ENCODE measurements at regions not wholly inside any gene's neighbourhood (a gene's known extent, or its start where the extent isn't known, plus 50 kb on each side); places are given as distances from the start of the nearest gene placed in this dataset.
"Not testable (repeated sequence)": the region's sequence is repeated elsewhere in the genome, so short reads cannot be mapped to it uniquely, and the experiment has no call there.

- DNase-seq (ENCODE audit: low read depth): no peak
Measured at GRCh38 chr16:61194573-61194972, 841.7 kb downstream of the CDH8 start.

GRCh38 chr16:61182391-61182790 is 853.8 kb downstream of the CDH8 start:
- DNase-seq (ENCODE audit: low read depth): no peak

DNA sequence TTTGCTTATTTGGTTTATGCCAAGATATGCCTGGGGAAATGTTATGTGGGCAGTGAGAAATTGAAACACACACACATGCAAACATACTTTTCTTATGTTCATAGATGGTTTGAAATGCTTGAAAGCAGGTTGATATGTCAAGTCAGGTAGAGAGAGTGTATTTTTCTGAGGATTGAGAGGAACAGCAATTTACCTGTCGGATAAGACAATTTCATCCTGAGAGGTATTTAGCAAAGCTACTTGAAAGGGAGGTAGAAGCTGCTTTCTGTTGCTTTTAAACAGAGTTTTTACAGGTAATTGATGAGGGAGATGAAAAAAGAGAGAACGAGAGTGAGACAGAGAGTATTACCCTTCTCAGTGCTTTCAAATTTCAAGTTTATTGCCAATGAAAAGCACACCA is 854.3 kb downstream of the CDH8 start:
- no peak for DNase-seq (ENCODE audit: low read depth)

- DNase-seq (ENCODE audit: low read depth): no peak
Measured at GRCh38 chr16:61179561-61179960, 856.7 kb downstream of the CDH8 start.

DNA sequence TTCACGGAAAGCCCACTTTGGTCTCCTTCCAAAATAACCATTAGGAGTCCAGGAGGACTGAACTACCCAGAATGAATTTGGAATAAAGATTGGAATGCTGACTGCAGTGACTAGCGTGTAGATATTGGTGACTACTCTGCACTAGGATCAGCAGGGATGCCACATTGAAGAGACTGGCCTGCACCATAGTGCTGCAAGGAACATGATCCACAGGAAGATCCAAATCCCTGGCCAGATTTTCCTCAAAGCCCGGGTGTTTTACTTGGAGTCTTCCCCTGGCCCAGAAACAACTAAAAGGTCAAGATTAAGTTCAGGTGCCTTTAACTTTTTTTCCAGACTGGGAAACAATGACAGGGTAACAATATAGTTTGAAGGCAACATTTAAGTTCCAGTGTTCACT is 870.4 kb downstream of the CDH8 start:
- no peak for DNase-seq (ENCODE audit: low read depth)

- no peak for DNase-seq (ENCODE audit: low read depth)
Measured at GRCh38 chr16:61150351-61150750, 885.9 kb downstream of the CDH8 start.

GRCh38 chr16:61149709-61150108 is 886.5 kb downstream of the CDH8 start:
- DNase-seq (ENCODE audit: low read depth): no peak

- no peak for DNase-seq (ENCODE audit: low read depth)
Measured at GRCh38 chr16:61148930-61149329, 887.3 kb downstream of the CDH8 start.

DNA sequence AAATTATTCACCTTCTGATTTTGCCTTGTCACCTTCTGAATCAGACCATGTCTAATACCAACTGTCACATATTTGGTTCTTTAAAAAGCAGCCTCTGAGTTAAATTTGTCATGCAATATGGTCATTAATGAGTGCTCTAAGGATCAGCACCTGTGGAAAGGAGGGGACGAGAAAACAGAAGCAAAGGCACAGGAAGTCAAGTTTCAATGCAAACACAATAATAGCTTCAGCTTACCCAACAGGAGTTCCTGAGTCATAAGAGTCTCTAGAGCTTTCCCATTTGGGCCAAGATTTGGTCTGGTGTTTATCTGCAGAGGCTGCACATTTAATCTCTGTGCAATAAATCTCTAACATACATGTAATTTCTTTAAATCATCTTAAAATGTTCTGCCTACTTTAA is 889.8 kb downstream of the CDH8 start:
- no peak for DNase-seq (ENCODE audit: low read depth)

- no peak for DNase-seq (ENCODE audit: low read depth)
Measured at GRCh38 chr16:61131447-61131846, 904.8 kb downstream of the CDH8 start.

DNA sequence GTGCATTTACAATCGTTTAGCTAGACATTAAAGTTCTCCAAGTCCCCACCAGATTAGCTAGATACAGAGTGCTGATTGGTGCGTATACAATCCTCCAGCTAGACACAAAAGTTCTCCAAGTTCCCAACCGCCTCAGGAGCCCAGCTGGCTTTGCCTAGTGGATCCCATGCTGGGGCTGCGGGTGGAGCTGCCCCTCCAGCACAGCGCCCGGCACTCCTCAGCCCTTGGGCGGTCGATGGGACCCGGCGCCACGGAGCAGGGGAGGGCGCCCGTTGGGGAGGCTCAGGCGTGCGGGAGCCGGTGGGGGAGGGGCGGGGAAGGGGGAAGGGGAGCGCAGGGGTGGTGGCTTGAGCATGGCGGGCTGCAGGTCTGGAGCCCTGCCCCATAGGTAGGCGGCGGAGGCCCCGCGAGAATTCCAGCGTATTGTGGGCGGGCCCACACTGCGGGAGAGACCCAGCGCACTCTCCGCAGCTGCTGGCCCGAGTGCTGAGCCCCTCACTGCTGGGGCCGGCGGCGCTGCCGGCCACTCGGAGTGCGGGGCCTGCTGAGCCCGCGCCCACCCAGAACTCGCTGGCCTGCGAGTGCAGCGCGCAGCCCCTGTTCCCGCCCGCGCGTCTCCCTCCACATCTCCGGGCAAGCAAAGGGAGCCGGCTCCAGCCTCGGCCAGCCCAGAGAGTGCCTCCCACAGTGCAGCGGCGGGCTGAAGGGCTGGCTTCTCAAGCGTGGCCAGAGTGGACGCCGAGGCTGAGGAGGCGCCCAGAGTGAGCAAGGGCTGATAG is 907.5 kb downstream of the CDH8 start:
- no peak for DNase-seq (ENCODE audit: low read depth)

DNA sequence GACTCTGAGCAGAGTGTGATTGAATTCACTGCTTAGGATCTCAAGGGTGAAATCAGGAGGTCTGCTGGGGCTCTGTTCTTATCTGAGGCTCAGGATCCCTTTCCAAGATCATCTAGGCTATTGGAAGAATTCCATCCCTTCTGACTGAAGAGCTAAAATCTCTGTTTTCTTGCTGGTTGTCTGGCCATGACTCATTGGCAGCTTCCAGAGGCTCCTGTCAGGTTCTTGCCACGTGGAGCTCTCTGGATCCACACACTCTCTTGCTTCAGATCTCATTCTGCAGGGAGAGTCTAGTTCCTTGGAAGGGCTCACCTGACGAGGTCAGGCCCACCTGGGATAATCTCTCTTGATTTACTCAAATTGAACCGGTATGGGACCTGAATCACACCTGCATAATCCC is 930.7 kb downstream of the CDH8 start:
- DNase-seq (ENCODE audit: low read depth): no peak

DNA sequence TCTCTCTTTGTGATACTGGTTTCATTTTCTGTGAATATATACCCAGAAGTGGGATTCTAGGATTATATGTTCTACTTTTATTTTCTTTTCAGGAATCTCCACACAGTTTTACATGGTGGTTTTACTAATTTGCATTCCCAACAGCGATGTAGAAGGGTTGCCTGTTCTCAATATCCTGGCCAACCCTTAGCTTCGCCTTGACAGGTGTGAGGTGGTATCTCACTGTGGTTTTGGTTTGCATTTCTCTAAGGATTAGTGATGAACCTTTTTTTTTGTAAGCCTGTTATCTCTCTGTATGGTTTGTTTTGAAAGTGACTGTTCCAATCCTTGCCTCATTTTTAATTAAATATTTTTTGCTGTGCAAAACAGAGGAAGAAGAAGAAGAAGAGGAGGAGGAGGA is 937.7 kb downstream of the CDH8 start:
- DNase-seq (ENCODE audit: low read depth): no peak

GRCh38 chr16:61091300-61091699 is 944.9 kb downstream of the CDH8 start:
- DNase-seq (ENCODE audit: low read depth): not testable (repeated sequence)

GRCh38 chr16:61083711-61084110 is 952.5 kb downstream of the CDH8 start:
- no peak for DNase-seq (ENCODE audit: low read depth)

GRCh38 chr16:61074324-61074723 is 961.9 kb downstream of the CDH8 start:
- DNase-seq (ENCODE audit: low read depth): no peak

DNA sequence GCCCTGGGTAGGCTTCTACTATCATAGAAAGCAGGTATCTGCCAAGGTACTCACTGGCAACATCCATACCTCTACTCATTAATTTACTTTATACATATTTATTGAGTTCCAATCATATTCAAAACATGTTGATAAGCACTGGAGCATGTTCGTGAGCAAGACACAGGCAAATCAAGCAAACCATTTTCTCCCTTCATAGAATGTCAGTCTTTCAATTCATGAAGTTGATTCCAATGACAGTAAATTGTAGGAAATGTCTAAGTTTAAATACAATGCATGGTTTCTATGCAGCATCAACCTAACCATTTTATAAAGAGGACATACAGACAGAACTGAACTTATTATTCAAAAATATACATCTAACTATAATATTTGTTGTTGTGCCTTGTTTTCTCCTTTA is 978.6 kb downstream of the CDH8 start:
- no peak for DNase-seq (ENCODE audit: low read depth)

GRCh38 chr16:61050547-61050946 is 985.7 kb downstream of the CDH8 start:
- DNase-seq (ENCODE audit: low read depth): no peak

DNA sequence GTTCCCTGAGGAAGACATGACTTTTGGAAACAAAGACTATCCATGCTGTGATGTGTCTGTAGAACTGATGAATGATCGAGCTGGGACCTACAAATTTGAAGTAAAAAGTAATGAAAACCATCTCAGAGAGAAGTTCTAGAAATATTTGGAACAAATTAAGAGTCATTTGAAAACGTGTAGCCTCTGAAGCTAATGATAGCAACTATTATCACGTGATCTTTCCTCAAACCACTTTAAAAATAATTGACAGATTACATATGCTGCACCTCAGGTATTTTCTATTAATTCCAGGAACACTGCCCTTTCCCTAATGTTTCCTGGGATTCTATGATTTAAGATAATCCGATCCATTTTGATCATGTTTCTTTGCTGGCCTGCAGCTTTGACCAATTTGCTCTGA is 990.3 kb downstream of the CDH8 start:
- DNase-seq (ENCODE audit: low read depth): no peak

GRCh38 chr16:61042737-61043136 is 993.5 kb downstream of the CDH8 start:
- DNase-seq (ENCODE audit: low read depth): peak; percentile 6

- no peak for DNase-seq (ENCODE audit: low read depth)
Measured at GRCh38 chr16:61030616-61031015, 1005.6 kb downstream of the CDH8 start.

DNA sequence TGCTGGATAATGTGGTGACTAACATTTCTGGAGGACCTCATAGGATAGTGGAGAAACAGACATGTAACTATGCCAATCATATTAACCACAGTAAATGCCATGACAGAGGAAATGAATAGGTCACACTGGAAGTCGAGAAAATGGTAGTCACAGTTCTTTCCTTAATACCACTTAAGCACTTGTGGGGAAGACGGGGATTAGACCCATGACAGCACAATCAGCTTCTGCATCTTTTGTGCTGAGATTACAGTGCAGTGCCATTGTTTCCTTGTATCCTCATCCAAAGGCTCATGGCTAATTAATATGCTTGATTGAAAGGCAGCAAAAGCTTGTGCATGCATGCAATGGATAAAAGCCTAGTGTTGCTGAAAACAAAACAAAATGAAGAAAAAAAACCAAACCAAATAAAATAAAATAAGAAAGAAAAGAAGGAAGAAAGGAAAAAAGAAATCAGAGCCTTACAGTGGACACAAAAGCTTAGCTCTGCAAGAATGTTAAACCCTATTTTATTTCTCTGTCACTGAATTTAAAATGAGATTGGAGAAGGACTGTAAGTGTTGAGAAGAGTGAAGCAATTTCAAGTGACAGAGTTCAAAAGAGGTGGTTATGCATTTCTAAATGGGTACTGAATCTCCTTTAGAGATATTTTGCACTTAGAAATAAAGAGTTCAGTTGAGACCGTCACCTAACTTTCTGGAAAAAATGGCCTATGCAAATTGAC is 1011.9 kb downstream of the CDH8 start:
- no peak for DNase-seq (ENCODE audit: low read depth)

GRCh38 chr16:61014869-61015268 is 1021.4 kb downstream of the CDH8 start:
- no peak for DNase-seq (ENCODE audit: low read depth)

Measured in myocyte (in vitro differentiated cells).